Stimulated activated CD4-positive, alpha-beta T cell treated with anti-CD3 and anti-CD28 coated beads, Interleukin-1b, Interleukin-23, amount 100 ng/mL, for 24 hours (primary cell): ENCODE measurements at regions not wholly inside any gene's neighbourhood (a gene's known extent, or its start where the extent isn't known, plus 50 kb on each side); places are given as distances from the start of the nearest gene placed in this dataset.
"Not testable (repeated sequence)": the region's sequence is repeated elsewhere in the genome, so short reads cannot be mapped to it uniquely, and the experiment has no call there.

Source experiments
- DNase-seq, 4 experiments: peaks; one replicate each; pipeline ENCODE4 v3.0.0-alpha.2; 2020; ENCODE audit warnings: low read depth in 4 of 4, low spot score in 1 of 4

DNA sequence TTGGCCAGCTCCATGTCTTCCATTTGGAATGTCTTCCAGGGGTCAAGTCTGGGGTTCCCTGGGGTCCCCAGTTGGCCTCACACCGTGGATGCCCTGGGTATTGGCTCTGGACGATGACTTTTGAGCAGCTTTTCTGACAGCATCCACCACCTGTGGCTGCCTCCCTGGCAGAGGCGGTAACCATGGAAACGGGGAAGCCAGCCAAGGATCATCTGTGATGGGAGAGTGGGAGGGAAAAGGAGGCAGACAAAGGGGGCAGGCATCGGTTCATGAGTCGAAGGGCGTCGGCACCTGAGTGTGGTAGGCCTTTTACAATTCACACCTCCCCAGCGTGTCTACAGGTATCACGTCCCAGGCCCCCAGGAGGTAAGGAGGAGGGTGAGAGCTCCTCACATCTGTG lies 152.2 kb downstream of the ASMT start:
- no peak for DNase-seq

DNA sequence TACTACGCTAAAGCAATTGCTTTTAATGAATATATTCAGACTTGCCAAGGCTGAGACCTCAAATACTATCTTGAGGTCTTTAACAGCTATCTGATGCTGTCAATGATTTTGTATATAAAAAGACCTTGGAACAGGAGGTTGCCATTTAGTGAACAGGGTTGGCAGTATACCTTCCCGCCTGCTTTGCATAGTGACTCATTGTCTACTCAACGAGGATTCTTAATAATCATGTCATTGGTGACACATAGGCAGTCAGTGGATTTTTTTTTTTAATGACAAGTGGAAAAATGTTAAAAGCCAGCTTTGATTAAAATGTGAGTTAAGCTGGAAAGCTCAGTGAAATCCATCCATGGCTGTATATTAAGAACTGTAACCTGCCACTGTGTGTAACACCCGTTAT lies 164.0 kb downstream of the ASMT start:
- no peak for DNase-seq

DNA sequence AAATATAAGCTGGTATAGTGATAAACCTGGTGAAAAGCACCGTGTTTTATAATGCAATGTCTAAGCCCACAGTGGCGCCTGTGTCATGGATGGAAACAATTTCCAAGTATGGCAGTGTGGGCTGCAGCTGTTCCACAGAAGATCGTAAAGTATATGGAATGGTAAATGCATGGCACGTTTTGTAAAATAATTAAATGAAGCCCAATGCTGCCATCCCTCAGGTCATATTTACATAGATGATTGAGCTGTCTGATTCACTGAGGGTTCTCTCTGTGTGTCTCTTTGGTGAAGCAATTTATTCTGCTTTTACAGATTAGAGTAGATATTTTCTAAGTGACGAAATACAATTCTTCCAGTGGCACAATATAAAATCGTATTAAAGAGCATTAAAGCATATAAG lies 164.8 kb downstream of the ASMT start:
- no peak for DNase-seq

DNA sequence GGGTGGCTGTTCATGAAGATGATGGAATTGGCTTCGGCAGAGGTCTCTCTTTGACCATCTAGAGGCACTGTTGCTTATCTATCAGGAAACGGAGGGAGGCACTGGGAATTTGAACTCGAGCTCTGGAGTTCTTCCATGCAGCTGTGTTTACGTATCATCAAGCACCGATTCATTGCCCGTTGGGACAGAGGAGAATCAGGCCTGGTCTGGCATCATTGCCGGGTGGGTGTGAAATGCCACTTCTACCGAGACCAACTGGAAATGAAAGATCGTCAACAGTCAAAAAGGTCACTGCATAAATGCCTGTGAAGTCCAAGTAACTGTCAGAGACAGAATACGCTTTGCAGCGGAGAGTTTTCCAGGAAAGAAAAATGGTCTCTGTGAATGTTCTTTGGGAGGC lies 166.9 kb downstream of the ASMT start:
- no peak for DNase-seq

DNA sequence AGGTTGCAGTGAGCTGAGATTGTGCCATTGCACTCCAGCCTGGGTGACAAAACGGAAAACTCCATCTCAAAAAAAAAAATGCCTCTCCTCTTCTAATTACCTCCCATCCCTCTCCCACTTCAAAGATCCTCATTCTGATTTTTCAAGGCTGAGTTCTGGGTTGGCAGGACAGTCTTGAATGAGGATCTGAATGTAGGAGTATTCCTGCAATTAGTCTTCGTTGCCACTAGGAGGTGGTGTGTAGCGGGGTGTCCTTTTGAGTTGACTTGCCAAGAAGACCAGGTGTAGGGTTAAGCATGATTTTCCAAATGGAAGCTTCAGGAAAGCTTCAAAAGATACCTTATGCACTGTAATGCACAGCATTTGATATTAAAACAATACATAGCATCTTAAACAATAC lies 169.9 kb downstream of the ASMT start:
- no peak for DNase-seq

DNA sequence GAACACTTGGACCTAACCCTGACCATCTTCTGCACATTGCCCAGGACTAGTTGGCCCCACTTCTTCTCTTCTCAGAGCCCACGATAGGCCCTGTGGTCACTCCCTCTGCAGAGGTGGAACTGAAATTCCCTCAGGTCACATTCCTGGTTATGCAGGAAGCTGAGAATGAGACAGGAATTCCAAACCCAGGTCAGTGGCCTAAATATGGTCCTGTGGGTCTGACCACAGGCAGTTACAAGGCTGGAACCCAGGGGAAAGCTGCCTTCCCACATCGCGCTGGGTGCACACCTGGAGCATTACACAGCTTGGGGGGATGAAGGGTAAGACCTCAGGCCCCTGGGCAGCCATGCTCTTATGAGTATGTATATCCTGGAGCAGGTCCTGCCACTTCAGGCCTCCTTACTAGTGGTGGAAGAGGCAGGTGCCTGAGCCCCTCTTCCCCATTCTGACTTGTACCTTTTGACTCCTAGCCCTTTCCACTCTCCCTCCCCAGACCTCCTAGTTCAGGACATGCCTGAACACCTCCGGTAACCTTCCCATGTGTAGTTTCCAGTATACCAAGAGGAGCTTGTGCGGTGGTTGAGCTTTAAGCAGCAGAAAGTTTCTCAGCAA lies 173.5 kb downstream of the ASMT start:
- DNase-seq = no peak

DNA sequence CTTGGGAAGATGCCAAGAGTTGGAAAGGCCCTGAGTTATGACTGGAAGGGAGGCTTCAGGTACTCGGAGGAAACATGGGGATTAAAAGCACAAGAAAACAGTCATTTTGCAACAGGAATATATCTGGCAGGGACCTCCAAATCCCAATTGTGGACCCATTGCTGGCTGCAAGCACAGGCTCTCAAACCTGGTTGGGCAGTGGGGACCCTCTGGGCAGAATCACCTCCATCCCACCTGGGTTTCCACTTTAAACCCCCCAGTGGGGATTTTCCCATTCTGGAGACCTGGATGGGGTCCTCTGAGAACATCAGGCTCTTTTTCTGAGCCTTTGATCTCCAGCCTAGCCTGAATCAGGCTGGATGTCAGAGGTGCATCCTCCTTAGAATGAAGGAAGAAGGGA lies 177.8 kb downstream of the ASMT start:
- no peak for DNase-seq

DNA sequence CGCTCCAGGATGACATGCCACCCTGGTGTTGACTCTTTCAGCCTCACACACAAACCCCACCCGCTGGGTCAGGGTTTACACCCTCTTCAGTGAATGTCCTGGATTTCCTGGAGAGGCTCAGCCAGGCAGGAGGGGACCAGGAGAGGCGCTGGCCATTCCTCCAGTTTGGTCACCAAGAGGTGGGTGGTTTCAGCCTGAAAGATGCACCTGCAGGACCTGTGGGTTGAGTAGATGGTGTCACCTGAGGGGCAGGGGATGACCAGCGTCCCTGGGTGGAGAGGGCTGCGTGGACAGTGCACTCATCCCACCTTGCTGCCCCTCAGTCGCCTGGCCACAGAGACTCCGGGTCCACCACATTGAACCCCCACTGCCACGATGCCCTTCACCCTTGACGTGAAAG lies 179.7 kb downstream of the ASMT start:
- no peak for DNase-seq

DNA sequence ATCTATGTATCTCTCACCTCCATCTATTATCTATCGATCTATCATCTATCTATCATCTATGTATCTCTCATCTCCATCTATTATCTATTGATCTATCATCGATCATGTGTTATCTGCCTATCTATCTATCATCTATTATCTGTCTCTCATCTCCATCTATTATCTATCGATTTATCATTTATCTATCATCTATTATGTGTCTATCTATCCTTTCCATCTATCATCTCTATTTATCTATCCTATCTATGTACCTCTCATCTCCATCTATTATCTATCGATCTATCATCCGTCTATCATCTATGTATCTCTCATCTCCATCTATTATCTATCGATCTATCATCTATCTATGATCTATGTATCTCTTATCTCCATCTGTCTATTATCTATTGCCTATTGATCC lies 188.1 kb downstream of the ASMT start:
- no peak for DNase-seq

DNA sequence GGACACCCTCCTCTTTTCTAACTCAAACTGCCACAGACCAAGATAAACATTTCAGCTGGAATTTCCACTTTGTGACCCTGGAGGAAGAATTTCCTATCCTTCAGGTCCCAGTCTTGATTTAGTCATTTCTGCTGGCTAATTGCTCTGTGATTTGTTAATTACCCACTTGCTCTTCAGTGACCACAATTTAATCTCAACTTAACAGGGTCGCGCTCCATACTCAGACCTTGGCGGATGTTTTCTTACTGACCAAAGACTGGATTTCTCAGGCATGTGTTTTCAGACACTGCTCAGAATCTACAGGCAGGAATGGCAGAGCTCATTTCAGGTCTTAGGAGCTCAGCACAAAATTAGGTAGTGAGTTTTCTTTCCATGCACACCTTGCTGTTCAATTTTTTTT lies 188.9 kb downstream of the ASMT start:
- no peak for DNase-seq

DNA sequence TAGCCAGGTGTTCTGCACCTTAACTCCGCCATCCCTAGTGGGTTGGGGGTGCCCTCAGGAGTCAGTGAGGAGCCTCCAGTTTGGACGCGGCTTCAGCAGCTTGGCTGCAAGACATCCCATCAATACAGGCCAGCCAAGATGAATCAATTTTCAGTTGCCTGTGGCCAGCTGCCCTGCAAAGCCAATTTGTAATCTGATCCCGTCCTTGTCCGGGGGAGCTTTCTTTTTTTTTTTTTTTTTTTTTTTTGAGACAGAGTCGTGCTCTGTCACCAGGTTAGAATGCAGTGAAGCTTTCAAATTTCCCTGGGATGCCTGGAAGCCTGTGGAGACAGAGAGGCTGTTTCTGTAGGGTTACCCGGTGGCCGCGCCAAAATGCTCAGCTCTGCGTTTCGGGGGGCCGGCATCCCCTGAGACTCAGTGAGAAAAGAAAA lies 192.5 kb downstream of the ASMT start:
- no peak for DNase-seq

DNA sequence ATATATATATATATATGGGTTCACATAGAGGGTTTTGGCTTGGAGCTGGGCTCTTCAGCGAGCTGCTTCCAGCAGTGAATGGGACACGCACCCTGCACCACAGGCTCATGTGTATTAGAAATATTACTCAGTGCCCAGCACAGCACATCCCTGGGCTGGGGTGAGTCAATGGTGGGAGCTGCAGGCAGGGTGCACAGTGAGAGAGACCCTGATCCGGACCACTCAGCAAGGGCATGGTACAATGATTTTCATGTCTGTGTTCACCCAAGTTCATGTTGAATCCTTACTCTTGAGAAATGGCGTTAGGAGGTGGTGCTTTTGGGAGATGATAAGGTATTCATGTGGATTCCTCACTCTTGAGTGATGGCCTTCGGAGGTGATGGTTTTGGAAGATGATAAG lies 194.7 kb downstream of the ASMT start:
- DNase-seq = no peak

DNA sequence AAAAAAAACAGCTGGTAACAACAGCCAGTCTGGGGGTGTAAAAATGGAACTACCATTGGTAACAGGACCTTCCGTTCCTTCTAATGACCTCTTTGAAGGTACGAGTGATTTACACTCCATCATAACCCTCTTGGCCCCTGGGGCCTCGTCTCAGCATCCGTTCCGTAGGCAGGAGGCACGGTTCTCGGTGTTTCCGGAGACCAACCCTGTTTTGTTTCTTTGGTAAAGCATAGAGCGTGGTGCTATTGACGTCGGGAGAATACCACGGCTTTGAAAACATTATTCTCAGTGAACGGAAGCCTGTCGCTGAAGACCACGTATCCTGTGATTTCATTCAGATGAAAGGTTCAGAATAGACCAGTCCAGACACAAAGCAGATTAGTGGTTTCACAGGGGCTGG lies 198.9 kb downstream of the ASMT start:
- DNase-seq = no peak

DNA sequence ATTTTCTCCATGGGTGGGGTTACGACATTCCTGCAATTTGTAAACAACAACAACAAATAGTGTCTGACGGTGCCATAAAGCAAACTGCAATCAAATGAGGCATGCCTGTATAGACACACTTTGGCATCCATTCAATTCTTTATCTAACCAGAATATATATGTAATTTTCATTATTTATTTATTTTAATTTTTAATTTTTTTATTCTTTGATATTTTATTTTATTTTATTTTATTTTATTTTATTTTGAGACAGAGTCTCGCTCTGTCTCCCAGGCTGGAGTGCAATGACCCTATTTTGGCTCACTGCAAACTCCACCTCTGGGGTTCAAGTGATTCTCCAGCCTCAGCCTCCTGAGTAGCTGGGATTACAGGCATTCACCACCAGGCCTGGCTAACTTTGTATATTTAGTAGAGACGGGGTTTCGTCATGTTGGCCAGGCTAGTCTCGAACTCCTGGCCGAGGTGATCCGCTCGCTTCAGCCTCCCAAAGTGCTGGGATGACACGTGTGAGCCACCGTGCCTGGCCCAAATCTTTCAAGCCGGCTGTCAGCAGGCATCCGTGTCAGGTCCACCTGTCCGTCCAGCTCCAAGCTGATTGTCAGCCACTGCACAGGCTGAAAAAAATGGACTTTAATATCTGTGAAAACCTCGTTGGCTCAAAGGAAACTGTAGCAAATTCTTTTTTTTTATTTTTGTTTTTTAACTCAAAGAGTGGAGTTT lies 200.8 kb downstream of the ASMT start:
- DNase-seq = no peak

DNA sequence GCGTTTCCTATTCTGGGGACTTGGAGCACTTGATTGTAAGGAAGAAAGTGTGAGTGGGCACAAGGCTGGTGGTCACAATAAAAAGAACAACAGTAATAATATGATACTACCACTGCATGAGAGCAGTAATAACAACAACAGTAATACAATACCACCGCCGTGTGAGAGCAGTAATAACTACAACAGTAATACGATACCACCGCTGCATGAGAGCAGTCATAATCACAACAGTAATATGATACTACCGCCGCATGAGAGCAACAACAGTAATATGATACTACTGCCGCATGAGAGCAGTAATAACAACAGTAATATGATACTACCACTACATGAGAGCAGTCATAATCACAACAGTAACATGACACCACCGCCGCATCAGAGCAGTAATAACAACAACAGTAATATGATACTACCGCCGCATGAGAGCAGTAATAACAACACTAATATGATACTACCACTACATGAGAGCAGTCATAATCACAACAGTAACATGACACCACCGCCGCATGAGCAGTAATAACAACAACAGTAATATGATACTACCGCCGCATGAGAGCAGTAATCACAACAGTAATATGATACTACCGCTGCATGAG lies 201.6 kb downstream of the ASMT start:
- DNase-seq = not testable (repeated sequence)

DNA sequence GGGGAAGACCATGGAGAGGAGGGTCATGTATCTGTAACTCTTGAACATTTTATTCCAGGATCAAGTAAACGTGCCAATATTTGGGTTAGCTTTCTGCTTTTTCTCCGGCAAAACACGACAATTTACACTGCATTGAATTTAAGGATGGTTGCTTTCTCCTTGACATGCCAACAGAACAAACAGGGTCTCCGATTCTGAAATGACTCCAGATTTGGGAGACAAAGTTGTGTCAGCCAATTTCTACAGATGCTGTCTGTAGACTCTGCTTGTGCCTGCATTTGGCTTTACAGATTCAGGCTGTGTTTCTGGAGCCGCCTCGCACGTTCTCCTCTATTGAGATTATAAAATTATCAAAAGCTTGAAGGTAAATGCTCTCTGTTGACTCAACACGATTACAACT lies 207.0 kb downstream of the ASMT start:
- DNase-seq = no peak

DNA sequence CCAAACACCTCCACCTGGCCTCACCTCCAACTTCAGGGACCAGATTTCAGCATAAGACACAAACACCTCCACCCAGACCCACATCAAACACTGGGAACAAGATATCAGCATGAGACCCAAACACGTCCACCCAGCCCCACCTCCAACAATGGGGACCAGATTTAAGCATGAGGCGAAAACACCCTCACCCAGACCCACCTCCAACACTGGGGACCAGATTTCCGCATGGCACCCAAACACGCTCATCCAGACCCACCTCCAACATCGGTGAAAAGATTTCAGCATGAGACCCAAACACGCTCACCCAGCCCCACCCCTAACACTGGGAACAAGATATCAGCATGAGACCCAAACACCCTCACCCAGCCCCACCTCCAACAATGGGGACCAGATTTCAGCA lies 210.0 kb downstream of the ASMT start:
- DNase-seq = no peak

DNA sequence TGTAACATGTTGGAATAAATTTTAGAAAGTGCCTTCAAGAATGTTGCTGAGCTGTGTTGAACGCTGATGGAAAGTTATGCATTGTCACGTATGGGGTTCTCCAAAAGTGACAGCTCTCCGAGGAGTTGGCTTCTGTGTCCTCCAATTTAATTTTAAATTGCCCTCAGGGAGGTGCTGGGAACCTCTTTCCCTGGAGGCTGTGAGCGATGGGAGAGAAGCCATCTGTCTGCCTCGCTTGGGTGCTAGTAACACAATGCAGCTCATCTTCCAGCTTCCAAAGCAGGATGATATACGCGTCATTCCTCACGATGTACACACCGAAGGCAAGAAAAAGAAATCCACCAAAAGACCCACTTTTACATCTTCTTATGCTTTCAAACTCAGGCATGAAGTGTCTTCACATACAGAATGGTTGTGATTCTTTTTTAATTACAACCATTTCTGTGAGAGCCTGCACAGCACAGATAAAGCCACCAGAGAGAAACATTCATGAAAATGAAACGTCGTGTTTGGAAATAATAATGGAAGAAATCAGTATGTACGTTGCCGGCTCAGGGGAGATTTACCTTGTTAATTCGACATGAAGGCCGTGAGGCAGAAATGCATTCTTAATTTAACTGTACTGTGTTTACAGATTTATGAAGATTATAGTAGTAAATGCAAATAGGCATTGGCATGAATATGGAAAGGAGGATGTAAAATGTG lies 218.9 kb downstream of the ASMT start:
- no peak for DNase-seq

DNA sequence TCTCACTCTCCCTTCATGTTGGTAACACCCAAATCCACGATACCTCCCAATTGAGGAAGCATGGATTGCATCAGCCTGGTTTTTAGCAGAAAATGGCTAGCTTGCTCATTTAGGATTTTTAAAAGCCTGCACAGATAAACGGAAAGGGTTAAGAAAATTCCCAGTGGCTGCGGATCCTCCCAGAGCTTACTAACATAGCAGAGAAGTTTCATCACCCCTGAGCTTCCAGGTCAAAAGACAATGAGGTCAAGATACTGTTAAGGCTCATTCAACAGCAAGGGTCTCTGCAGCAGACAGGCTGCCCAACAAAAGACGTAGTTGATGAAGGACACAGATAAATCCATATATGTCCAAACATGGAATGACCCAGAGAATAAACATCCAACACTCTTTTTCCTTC lies 220.2 kb downstream of the ASMT start:
- DNase-seq = no peak

DNA sequence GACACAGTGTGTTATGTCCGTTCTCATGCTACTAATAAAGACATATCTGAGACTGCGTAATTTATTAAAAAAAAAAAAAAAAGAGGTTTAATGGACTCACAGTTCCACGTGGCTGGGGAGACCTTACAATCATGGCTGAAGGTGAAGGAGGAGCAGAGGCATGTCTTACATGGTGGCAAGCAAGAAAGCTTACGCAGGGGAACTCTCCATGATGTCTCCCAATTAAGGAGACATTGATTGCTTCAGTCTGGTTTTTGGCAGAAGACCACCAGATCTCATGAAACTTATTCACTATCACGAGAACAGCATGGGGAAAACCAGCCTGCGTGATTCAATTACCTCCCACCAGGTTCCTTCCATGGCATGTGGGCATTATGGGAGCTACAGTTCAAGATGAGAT lies 221.8 kb downstream of the ASMT start:
- no peak for DNase-seq

DNA sequence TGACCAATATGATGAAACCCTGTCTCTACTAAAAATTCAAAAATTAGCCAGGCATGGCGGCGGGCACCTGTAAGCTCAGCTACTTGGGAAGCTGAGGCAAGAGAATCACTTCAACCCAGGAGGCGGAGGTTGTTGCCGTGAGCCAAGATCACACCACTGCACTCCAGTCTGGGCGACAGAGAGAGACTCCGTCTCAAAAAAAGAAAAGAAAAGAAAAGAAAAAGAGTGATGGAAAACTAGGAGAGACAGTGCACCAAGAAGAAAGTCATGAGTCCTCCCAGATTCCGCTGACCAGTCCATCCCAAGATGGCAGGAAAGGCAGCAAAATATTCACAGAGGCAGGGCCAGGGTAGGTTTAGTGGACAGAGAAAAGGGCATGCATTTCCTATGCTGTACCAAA lies 226.9 kb downstream of the ASMT start:
- DNase-seq = no peak

DNA sequence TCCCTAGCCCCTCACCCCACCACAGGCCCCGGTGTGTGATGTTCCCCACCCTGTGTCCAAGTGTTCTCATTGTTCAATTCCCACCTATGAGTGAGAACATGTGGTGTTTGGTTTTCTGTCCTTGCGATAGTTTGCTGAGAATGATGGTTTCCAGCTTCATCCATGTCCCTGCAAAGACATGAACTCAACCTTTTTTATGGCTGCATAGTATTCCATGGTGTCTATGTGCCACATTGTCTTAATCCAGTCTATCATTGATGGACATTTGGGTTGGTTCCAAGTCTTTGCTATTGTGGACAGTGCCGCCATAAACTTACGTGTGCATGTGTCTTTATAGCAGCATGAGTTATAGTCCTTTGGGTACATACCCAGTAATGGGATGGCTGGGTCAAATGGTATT lies 232.1 kb downstream of the ASMT start:
- DNase-seq = not testable (repeated sequence)
